PFSK-1 (cell line): ENCODE measurements at regions not wholly inside any gene's neighbourhood (a gene's known extent, or its start where the extent isn't known, plus 50 kb on each side); places are given as distances from the start of the nearest gene placed in this dataset.

Experiments used
- FOXP2 ChIP-seq: optimal IDR thresholded peaks from 2 replicates; pipeline ENCODE3; 2011; ENCODE audit warnings: borderline replicate concordance, control low read depth, inconsistent platforms; ENCODE audit not compliant: insufficient read depth; ENCODE audit errors: extremely low read length, extremely low read depth
- POLR2AphosphoS5 ChIP-seq: IDR thresholded peaks from 2 replicates; pipeline ENCODE4 v1.6.1; 2012; ENCODE audit warnings: low read depth, mild to moderate bottlenecking, control low read depth, low read length, moderate library complexity
- SIN3A ChIP-seq: IDR thresholded peaks from 2 replicates; pipeline ENCODE4 v1.6.1; 2012; ENCODE audit warnings: mild to moderate bottlenecking, low read length, moderate library complexity, borderline replicate concordance; ENCODE audit not compliant: insufficient read depth

GRCh38 chr2:33907866-33908265 is 308.8 kb upstream of the FAM98A start:
- no peak for TF ChIP-seq SIN3A
- no peak for TF ChIP-seq POLR2AphosphoS5
- no peak for TF ChIP-seq FOXP2
